HG03135 (cell line): ENCODE measurements at regions not wholly inside any gene's neighbourhood (a gene's known extent, or its start where the extent isn't known, plus 50 kb on each side); places are given as distances from the start of the nearest gene placed in this dataset.
"Not testable (repeated sequence)": the region's sequence is repeated elsewhere in the genome, so short reads cannot be mapped to it uniquely, and the experiment has no call there.

Experiments
- ATAC-seq: cut with Tn5 transposase; IDR thresholded peaks from one replicate; pipeline ENCODE4 v1.9.1; 2021; ENCODE audit warnings: mild to moderate bottlenecking, moderate library complexity; ENCODE audit not compliant: unreplicated experiment

- no peak for ATAC-seq
Observed at GRCh38 chr5:152456815-152457443, 51.9 kb upstream of the NMUR2 start.

GRCh38 chr5:152462021-152462721 lies 57.1 kb upstream of the NMUR2 start:
- peak; percentile 88 for ATAC-seq

GRCh38 chr5:152464048-152464447 lies 59.0 kb upstream of the NMUR2 start:
- no peak for ATAC-seq

GRCh38 chr5:152465140-152465539 lies 60.1 kb upstream of the NMUR2 start:
- no peak for ATAC-seq

GRCh38 chr5:152466085-152466745 lies 61.1 kb upstream of the NMUR2 start:
- ATAC-seq: no peak

GRCh38 chr5:152470167-152470566 lies 65.1 kb upstream of the NMUR2 start:
- ATAC-seq: no peak

- ATAC-seq: no peak
Observed at GRCh38 chr5:152472083-152472482, 67.0 kb upstream of the NMUR2 start.

GRCh38 chr5:152474961-152475360 lies 69.9 kb upstream of the NMUR2 start:
- no peak for ATAC-seq

- ATAC-seq: no peak
Observed at GRCh38 chr5:152477536-152477935, 72.5 kb upstream of the NMUR2 start.

- not testable (repeated sequence) for ATAC-seq
Observed at GRCh38 chr5:152479866-152480265, 74.8 kb upstream of the NMUR2 start.

GRCh38 chr5:152480677-152481076 lies 75.6 kb upstream of the NMUR2 start:
- not testable (repeated sequence) for ATAC-seq

GRCh38 chr5:152487130-152487529 lies 82.1 kb upstream of the NMUR2 start:
- no peak for ATAC-seq

- ATAC-seq: no peak
Observed at GRCh38 chr5:152488869-152489268, 83.8 kb upstream of the NMUR2 start.

- ATAC-seq: no peak
Observed at GRCh38 chr5:152499814-152500535, 94.9 kb upstream of the NMUR2 start.

- peak; percentile 50 for ATAC-seq
Observed at GRCh38 chr5:152501294-152501693, 96.2 kb upstream of the NMUR2 start.

- ATAC-seq: no peak
Observed at GRCh38 chr5:152503206-152503605, 98.1 kb upstream of the NMUR2 start.

- peak; percentile 89 for ATAC-seq
Observed at GRCh38 chr5:152505442-152506042, 100.5 kb upstream of the NMUR2 start.

- ATAC-seq: no peak
Observed at GRCh38 chr5:152511120-152511519, 106.0 kb upstream of the NMUR2 start.

- ATAC-seq: no peak
Observed at GRCh38 chr5:152511531-152512132, 106.6 kb upstream of the NMUR2 start.

GRCh38 chr5:152514827-152515397 lies 109.8 kb upstream of the NMUR2 start:
- no peak for ATAC-seq
